ENCODE measurements at regions not wholly inside any gene's neighbourhood (a gene's known extent, or its start where the extent isn't known, plus 50 kb on each side); places are given as distances from the start of the nearest gene placed in this dataset.

GRCh38 chrX:149280011-149280410 is 225.1 kb downstream of the IDS start:
- no peak for TF ChIP-seq CTCF (IDR thresholded peaks at IDR 0.05; ENCODE audit: low read depth, low read length)
- TF ChIP-seq EZH2phosphoT487 (IDR thresholded peaks at IDR 0.05; ENCODE audit: low read depth) = no peak
